HepG2 (cell line): ENCODE measurements at regions not wholly inside any gene's neighbourhood (a gene's known extent, or its start where the extent isn't known, plus 50 kb on each side); places are given as distances from the start of the nearest gene placed in this dataset.

ENCODE experiments used
- CCAR2 ChIP-seq: fragments of 200-400 bp; formaldehyde crosslinking; optimal IDR thresholded peaks from 2 replicates; pipeline ENCODE3; 2018; ENCODE audit warnings: low read depth, mild to moderate bottlenecking, low read length, moderate library complexity
- GTF3A ChIP-seq: sonication (generic); formaldehyde crosslinking; conservative IDR thresholded peaks from 2 replicates; pipeline ENCODE4 v1.4.0; 2020; ENCODE audit warnings: mild to moderate bottlenecking, missing genetic modification reagents
- NR2C2 ChIP-seq: sonication (generic); formaldehyde crosslinking; IDR thresholded peaks from 2 replicates; pipeline ENCODE4 v1.4.0; 2020; ENCODE audit warnings: missing genetic modification reagents, mild to moderate bottlenecking, moderate library complexity, borderline replicate concordance
- NR2F2 ChIP-seq: IDR thresholded peaks from 2 replicates; pipeline ENCODE4 v1.6.1; 2012; ENCODE audit warnings: low read depth, inconsistent platforms, borderline replicate concordance
- TSC22D2 ChIP-seq: sonication (generic); formaldehyde crosslinking; IDR thresholded peaks from 2 replicates; pipeline ENCODE4 v1.5.1; 2020; ENCODE audit warnings: missing genetic modification reagents, mild to moderate bottlenecking, borderline replicate concordance
- ZIK1 ChIP-seq: sonication (generic); formaldehyde crosslinking; IDR thresholded peaks from 2 replicates; pipeline ENCODE4 v1.5.0; 2020; ENCODE audit warnings: mild to moderate bottlenecking, low read depth, missing genetic modification reagents, borderline replicate concordance
- TF ChIP-seq, protein P1 (sequence below), 2 experiments: sonication (generic) in 1 of 2; formaldehyde crosslinking in 1 of 2; IDR thresholded peaks; 2 replicates each; pipeline versions ENCODE4 v1.4.0 to v1.6.1; 2016 to 2020; ENCODE audit warnings: borderline replicate concordance in 1 of 2, low read depth in 1 of 2, mild to moderate bottlenecking in 1 of 2, missing genetic modification reagents in 1 of 2
- TF ChIP-seq, protein P2 (sequence below): sonication (generic); formaldehyde crosslinking; IDR thresholded peaks from 2 replicates; pipeline ENCODE4 v1.4.0; 2020; ENCODE audit warnings: missing genetic modification reagents; ENCODE audit errors: not compliant biosample characterization
- TF ChIP-seq, protein P3 (sequence below): sonication (generic); formaldehyde crosslinking; IDR thresholded peaks from 2 replicates; pipeline ENCODE4 v1.4.0; 2020; ENCODE audit warnings: missing genetic modification reagents
- TF ChIP-seq, protein P4 (sequence below): sonication (generic); formaldehyde crosslinking; IDR thresholded peaks from 2 replicates; pipeline ENCODE4 v1.5.1; 2020; ENCODE audit warnings: mild to moderate bottlenecking, moderate library complexity, missing genetic modification reagents
- TF ChIP-seq, protein P5 (sequence below), 2 experiments: sonication (generic) in 1 of 2; formaldehyde crosslinking in 1 of 2; IDR thresholded peaks; 2 replicates each; pipeline versions ENCODE4 v1.6.1 to v1.9.0; 2014 to 2022; ENCODE audit warnings: antibody characterized with exemption in 1 of 2, borderline replicate concordance in 1 of 2, inconsistent platforms in 1 of 2, low read depth in 1 of 2, missing genetic modification reagents in 1 of 2

DNA sequence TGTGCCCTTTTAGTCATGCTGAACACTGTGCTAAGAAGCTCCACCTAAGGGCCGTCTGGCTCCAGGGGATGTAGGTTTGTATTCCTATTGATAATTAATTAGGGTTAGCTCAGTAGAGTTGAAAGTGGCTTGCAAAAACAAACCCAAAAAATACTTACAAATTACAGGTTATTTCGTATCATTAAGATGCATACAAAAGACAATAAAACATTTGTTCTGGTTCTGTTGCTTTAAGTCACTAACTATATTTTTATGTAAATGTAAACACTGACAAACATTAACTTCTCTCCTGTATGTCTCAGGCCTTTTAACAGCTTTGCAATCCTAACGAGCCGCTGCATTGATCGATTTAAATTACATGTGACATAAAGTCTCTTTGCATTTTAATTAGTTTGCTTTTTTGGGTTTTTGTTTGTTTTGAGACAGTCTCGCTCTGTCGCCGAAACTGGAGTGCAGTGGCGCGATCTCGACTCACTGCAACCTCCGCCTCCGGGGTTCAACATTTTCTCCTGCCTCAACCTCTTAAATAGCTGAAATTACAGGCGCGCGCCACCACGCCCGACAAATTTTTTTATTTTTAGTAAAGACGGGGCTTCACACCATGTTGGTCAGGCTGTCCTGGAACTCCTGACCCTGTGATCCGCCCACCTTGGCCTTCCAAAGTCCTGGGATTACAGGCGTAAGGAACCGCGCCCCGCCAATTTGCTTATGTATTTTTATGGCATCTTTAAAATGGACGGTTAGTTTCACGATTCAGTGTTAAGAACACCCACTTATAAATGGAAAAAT lies 110.9 kb downstream of the HFE start (continued):
- no peak for TF ChIP-seq NR2C2
- TF ChIP-seq ZIK1 (CRISPR knock-in tag), result no peak
- no peak for TF ChIP-seq GTF3A (CRISPR knock-in tag)
- TF ChIP-seq NR2F2, result no peak
- no peak for TF ChIP-seq CCAR2
- TF ChIP-seq, protein P1, sequence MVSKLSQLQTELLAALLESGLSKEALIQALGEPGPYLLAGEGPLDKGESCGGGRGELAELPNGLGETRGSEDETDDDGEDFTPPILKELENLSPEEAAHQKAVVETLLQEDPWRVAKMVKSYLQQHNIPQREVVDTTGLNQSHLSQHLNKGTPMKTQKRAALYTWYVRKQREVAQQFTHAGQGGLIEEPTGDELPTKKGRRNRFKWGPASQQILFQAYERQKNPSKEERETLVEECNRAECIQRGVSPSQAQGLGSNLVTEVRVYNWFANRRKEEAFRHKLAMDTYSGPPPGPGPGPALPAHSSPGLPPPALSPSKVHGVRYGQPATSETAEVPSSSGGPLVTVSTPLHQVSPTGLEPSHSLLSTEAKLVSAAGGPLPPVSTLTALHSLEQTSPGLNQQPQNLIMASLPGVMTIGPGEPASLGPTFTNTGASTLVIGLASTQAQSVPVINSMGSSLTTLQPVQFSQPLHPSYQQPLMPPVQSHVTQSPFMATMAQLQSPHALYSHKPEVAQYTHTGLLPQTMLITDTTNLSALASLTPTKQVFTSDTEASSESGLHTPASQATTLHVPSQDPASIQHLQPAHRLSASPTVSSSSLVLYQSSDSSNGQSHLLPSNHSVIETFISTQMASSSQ (IDR thresholded peaks at IDR 0.05; ENCODE audit: low read depth), result no peak
- TF ChIP-seq, protein P1 (CRISPR knock-in tag; IDR thresholded peaks at IDR 0.05; ENCODE audit: borderline replicate concordance), result no peak
- TF ChIP-seq TSC22D2 (CRISPR knock-in tag), result no peak
- TF ChIP-seq, protein P2, sequence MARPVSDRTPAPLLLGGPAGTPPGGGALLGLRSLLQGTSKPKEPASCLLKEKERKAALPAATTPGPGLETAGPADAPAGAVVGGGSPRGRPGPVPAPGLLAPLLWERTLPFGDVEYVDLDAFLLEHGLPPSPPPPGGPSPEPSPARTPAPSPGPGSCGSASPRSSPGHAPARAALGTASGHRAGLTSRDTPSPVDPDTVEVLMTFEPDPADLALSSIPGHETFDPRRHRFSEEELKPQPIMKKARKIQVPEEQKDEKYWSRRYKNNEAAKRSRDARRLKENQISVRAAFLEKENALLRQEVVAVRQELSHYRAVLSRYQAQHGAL (CRISPR knock-in tag), result no peak
- TF ChIP-seq, protein P3, sequence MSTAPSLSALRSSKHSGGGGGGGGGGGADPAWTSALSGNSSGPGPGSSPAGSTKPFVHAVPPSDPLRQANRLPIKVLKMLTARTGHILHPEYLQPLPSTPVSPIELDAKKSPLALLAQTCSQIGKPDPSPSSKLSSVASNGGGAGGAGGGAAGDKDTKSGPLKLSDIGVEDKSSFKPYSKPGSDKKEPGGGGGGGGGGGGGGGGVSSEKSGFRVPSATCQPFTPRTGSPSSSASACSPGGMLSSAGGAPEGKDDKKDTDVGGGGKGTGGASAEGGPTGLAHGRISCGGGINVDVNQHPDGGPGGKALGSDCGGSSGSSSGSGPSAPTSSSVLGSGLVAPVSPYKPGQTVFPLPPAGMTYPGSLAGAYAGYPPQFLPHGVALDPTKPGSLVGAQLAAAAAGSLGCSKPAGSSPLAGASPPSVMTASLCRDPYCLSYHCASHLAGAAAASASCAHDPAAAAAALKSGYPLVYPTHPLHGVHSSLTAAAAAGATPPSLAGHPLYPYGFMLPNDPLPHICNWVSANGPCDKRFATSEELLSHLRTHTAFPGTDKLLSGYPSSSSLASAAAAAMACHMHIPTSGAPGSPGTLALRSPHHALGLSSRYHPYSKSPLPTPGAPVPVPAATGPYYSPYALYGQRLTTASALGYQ, result 0 out of 2 replicates have a peak, but pooled peaks have one; percentile 9
- TF ChIP-seq, protein P4, sequence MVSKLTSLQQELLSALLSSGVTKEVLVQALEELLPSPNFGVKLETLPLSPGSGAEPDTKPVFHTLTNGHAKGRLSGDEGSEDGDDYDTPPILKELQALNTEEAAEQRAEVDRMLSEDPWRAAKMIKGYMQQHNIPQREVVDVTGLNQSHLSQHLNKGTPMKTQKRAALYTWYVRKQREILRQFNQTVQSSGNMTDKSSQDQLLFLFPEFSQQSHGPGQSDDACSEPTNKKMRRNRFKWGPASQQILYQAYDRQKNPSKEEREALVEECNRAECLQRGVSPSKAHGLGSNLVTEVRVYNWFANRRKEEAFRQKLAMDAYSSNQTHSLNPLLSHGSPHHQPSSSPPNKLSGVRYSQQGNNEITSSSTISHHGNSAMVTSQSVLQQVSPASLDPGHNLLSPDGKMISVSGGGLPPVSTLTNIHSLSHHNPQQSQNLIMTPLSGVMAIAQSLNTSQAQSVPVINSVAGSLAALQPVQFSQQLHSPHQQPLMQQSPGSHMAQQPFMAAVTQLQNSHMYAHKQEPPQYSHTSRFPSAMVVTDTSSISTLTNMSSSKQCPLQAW (CRISPR knock-in tag), result no peak
- TF ChIP-seq, protein P5, sequence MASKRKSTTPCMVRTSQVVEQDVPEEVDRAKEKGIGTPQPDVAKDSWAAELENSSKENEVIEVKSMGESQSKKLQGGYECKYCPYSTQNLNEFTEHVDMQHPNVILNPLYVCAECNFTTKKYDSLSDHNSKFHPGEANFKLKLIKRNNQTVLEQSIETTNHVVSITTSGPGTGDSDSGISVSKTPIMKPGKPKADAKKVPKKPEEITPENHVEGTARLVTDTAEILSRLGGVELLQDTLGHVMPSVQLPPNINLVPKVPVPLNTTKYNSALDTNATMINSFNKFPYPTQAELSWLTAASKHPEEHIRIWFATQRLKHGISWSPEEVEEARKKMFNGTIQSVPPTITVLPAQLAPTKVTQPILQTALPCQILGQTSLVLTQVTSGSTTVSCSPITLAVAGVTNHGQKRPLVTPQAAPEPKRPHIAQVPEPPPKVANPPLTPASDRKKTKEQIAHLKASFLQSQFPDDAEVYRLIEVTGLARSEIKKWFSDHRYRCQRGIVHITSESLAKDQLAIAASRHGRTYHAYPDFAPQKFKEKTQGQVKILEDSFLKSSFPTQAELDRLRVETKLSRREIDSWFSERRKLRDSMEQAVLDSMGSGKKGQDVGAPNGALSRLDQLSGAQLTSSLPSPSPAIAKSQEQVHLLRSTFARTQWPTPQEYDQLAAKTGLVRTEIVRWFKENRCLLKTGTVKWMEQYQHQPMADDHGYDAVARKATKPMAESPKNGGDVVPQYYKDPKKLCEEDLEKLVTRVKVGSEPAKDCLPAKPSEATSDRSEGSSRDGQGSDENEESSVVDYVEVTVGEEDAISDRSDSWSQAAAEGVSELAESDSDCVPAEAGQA (IDR thresholded peaks at IDR 0.05; ENCODE audit: low read depth), result no peak
- TF ChIP-seq, protein P5 (CRISPR knock-in tag; IDR thresholded peaks at IDR 0.05; ENCODE audit: borderline replicate concordance), result no peak
